SK-N-MC (cell line): ENCODE measurements at regions not wholly inside any gene's neighbourhood (a gene's known extent, or its start where the extent isn't known, plus 50 kb on each side); places are given as distances from the start of the nearest gene placed in this dataset.

Experiments
- DNase-seq: peaks from one replicate; pipeline ENCODE4 v3.0.0-alpha.2; 2011; ENCODE audit warnings: low read depth, low spot score
- H3K27ac ChIP-seq: fragments of 200-600 bp; sonication (generic); 2 replicates; pipeline ENCODE4 v1.5.1; 2016; ENCODE audit warnings: mixed run types
- H3K36me3 ChIP-seq: fragments of 200-600 bp; sonication (generic); 2 replicates; pipeline ENCODE4 v1.6.1; 2017; ENCODE audit warnings: antibody characterized with exemption, low read length, mixed read lengths; ENCODE audit not compliant: insufficient read depth
- H3K4me3 ChIP-seq: fragments of 200-600 bp; sonication (generic); 2 replicates; pipeline ENCODE4 v1.5.1; 2016
- H3K9ac ChIP-seq: fragments of 200-600 bp; sonication (generic); 2 replicates; pipeline ENCODE4 v1.8.0; 2017; ENCODE audit warnings: mixed run types, mixed read lengths; ENCODE audit not compliant: insufficient read length
- H3K9me3 ChIP-seq: fragments of 200-600 bp; sonication (generic); 2 replicates; pipeline ENCODE4 v1.6.1; 2017; ENCODE audit warnings: low read depth, mild to moderate bottlenecking, antibody characterized with exemption, low read length, moderate library complexity, mixed read lengths
- EZH2 ChIP-seq: fragments of 200-600 bp; sonication (generic); IDR thresholded peaks from one replicate; pipeline ENCODE4 v1.6.1; 2017; ENCODE audit warnings: antibody characterized with exemption
- FOXP2 ChIP-seq: optimal IDR thresholded peaks from 2 replicates; pipeline ENCODE3; 2011; ENCODE audit warnings: mild to moderate bottlenecking, moderate library complexity; ENCODE audit not compliant: insufficient read depth; ENCODE audit errors: extremely low read length, control extremely low read depth
- POLR2AphosphoS5 ChIP-seq: IDR thresholded peaks from 2 replicates; pipeline ENCODE4 v1.6.1; 2012; ENCODE audit warnings: mild to moderate bottlenecking, low read depth, low read length, borderline replicate concordance

GRCh38 chrX:86887341-86887740 is 630.3 kb upstream of the KLHL4 start:
- Histone ChIP-seq H3K9ac (no peak overlapping the region), H3K27ac (no peak overlapping the region), H3K4me3 (no peak overlapping the region), H3K36me3 (no peaks in the 10 kb centered on the region), H3K9me3 (no peaks in the 10 kb centered on the region)
- DNase-seq, result no peak
- TF ChIP-seq EZH2, result no peak
- no peak for TF ChIP-seq POLR2AphosphoS5
- TF ChIP-seq FOXP2, result no peak

- no peaks in the 10 kb centered on the region for H3K36me3 ChIP-seq
- DNase-seq, result no peak
- no peaks in the 10 kb centered on the region for H3K9me3 ChIP-seq
- H3K4me3 ChIP-seq, result no peak overlapping the region
- no peak for TF ChIP-seq POLR2AphosphoS5
- TF ChIP-seq EZH2, result no peak
- no peak for TF ChIP-seq FOXP2
- H3K9ac ChIP-seq, result no peak overlapping the region
- no peak overlapping the region for H3K27ac ChIP-seq
These were observed 607.6 kb upstream of the KLHL4 start for GRCh38 chrX:86910027-86910426.

GRCh38 chrX:86910602-86911311 is 606.8 kb upstream of the KLHL4 start:
- Histone ChIP-seq H3K27ac (no peak overlapping the region), H3K9ac (no peak overlapping the region), H3K9me3 (no peaks in the 10 kb centered on the region), H3K4me3 (no peak overlapping the region), H3K36me3 (no peaks in the 10 kb centered on the region)
- TF ChIP-seq EZH2, result no peak
- no peak for TF ChIP-seq POLR2AphosphoS5
- no peak for TF ChIP-seq FOXP2
- no peak for DNase-seq

- no peak for DNase-seq
- Histone ChIP-seq H3K36me3 (no peaks in the 10 kb centered on the region), H3K9me3 (no peaks in the 10 kb centered on the region), H3K27ac (no peak overlapping the region), H3K9ac (no peak overlapping the region), H3K4me3 (no peak overlapping the region)
- TF ChIP-seq POLR2AphosphoS5 (no peak), FOXP2 (no peak), EZH2 (no peak)
These were observed 603.0 kb upstream of the KLHL4 start for GRCh38 chrX:86914569-86914968.

GRCh38 chrX:86917959-86918358 is 599.6 kb upstream of the KLHL4 start:
- no peak for DNase-seq
- no peaks in the 10 kb centered on the region for H3K9me3 ChIP-seq

GRCh38 chrX:86930419-86930818 is 587.2 kb upstream of the KLHL4 start:
- Histone ChIP-seq H3K9me3 (no peaks in the 10 kb centered on the region), H3K9ac (no peak overlapping the region), H3K27ac (no peak overlapping the region), H3K36me3 (no peaks in the 10 kb centered on the region), H3K4me3 (no peak overlapping the region)
- DNase-seq, result no peak
- TF ChIP-seq POLR2AphosphoS5, result no peak
- TF ChIP-seq FOXP2, result no peak
- TF ChIP-seq EZH2, result no peak

More at GRCh38 chrX:86917959-86918358, 599.6 kb upstream of the KLHL4 start:
- Histone ChIP-seq H3K9ac (no peak overlapping the region), H3K36me3 (no peaks in the 10 kb centered on the region), H3K27ac (no peak overlapping the region), H3K4me3 (no peak overlapping the region)
- TF ChIP-seq POLR2AphosphoS5 (no peak), EZH2 (no peak), FOXP2 (no peak)

GRCh38 chrX:86935988-86936387 is 581.6 kb upstream of the KLHL4 start:
- Histone ChIP-seq H3K4me3 (no peak overlapping the region), H3K27ac (no peak overlapping the region), H3K36me3 (no peaks in the 10 kb centered on the region), H3K9me3 (no peaks in the 10 kb centered on the region), H3K9ac (no peak overlapping the region)
- DNase-seq, result no peak
- TF ChIP-seq FOXP2, result no peak
- no peak for TF ChIP-seq POLR2AphosphoS5
- TF ChIP-seq EZH2, result no peak

- no peaks in the 10 kb centered on the region for H3K9me3 ChIP-seq
- no peak overlapping the region for H3K27ac ChIP-seq
- TF ChIP-seq POLR2AphosphoS5 (no peak), FOXP2 (no peak), EZH2 (no peak)
- DNase-seq, result peak; percentile 2
- no peak overlapping the region for H3K9ac ChIP-seq
- H3K36me3 ChIP-seq, result no peaks in the 10 kb centered on the region
- H3K4me3 ChIP-seq, result no peak overlapping the region
These were observed 571.0 kb upstream of the KLHL4 start for GRCh38 chrX:86946569-86946968.

GRCh38 chrX:86964321-86964720 is 553.3 kb upstream of the KLHL4 start:
- Histone ChIP-seq H3K9ac (no peak overlapping the region), H3K9me3 (no peaks in the 10 kb centered on the region), H3K4me3 (no peak overlapping the region), H3K36me3 (no peaks in the 10 kb centered on the region), H3K27ac (no peak overlapping the region)
- DNase-seq, result no peak
- no peak for TF ChIP-seq POLR2AphosphoS5
- TF ChIP-seq FOXP2, result no peak
- no peak for TF ChIP-seq EZH2
